ENCODE measurements at regions not wholly inside any gene's neighbourhood (a gene's known extent, or its start where the extent isn't known, plus 50 kb on each side); places are given as distances from the start of the nearest gene placed in this dataset.

DNA sequence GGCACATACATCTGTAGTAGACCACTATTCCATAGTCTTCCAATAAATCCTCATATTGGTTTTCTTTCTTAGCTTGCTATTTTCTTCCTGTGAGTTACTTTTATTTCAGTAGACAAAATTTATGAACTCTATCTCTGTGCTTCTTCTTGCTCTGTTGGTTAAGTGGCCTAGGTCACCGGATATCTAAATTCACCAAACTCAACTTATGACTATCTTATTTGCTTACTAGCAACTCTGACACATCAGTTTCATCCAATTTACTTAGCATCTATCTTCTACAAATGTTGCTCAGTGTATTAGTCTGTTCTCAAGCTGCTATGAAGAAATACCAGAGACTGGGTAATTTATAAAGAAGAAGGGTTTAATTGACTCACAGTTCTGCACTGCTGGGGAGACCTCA is 432.5 kb upstream of the FSIP2 start (continued):
- TF ChIP-seq, protein P1, sequence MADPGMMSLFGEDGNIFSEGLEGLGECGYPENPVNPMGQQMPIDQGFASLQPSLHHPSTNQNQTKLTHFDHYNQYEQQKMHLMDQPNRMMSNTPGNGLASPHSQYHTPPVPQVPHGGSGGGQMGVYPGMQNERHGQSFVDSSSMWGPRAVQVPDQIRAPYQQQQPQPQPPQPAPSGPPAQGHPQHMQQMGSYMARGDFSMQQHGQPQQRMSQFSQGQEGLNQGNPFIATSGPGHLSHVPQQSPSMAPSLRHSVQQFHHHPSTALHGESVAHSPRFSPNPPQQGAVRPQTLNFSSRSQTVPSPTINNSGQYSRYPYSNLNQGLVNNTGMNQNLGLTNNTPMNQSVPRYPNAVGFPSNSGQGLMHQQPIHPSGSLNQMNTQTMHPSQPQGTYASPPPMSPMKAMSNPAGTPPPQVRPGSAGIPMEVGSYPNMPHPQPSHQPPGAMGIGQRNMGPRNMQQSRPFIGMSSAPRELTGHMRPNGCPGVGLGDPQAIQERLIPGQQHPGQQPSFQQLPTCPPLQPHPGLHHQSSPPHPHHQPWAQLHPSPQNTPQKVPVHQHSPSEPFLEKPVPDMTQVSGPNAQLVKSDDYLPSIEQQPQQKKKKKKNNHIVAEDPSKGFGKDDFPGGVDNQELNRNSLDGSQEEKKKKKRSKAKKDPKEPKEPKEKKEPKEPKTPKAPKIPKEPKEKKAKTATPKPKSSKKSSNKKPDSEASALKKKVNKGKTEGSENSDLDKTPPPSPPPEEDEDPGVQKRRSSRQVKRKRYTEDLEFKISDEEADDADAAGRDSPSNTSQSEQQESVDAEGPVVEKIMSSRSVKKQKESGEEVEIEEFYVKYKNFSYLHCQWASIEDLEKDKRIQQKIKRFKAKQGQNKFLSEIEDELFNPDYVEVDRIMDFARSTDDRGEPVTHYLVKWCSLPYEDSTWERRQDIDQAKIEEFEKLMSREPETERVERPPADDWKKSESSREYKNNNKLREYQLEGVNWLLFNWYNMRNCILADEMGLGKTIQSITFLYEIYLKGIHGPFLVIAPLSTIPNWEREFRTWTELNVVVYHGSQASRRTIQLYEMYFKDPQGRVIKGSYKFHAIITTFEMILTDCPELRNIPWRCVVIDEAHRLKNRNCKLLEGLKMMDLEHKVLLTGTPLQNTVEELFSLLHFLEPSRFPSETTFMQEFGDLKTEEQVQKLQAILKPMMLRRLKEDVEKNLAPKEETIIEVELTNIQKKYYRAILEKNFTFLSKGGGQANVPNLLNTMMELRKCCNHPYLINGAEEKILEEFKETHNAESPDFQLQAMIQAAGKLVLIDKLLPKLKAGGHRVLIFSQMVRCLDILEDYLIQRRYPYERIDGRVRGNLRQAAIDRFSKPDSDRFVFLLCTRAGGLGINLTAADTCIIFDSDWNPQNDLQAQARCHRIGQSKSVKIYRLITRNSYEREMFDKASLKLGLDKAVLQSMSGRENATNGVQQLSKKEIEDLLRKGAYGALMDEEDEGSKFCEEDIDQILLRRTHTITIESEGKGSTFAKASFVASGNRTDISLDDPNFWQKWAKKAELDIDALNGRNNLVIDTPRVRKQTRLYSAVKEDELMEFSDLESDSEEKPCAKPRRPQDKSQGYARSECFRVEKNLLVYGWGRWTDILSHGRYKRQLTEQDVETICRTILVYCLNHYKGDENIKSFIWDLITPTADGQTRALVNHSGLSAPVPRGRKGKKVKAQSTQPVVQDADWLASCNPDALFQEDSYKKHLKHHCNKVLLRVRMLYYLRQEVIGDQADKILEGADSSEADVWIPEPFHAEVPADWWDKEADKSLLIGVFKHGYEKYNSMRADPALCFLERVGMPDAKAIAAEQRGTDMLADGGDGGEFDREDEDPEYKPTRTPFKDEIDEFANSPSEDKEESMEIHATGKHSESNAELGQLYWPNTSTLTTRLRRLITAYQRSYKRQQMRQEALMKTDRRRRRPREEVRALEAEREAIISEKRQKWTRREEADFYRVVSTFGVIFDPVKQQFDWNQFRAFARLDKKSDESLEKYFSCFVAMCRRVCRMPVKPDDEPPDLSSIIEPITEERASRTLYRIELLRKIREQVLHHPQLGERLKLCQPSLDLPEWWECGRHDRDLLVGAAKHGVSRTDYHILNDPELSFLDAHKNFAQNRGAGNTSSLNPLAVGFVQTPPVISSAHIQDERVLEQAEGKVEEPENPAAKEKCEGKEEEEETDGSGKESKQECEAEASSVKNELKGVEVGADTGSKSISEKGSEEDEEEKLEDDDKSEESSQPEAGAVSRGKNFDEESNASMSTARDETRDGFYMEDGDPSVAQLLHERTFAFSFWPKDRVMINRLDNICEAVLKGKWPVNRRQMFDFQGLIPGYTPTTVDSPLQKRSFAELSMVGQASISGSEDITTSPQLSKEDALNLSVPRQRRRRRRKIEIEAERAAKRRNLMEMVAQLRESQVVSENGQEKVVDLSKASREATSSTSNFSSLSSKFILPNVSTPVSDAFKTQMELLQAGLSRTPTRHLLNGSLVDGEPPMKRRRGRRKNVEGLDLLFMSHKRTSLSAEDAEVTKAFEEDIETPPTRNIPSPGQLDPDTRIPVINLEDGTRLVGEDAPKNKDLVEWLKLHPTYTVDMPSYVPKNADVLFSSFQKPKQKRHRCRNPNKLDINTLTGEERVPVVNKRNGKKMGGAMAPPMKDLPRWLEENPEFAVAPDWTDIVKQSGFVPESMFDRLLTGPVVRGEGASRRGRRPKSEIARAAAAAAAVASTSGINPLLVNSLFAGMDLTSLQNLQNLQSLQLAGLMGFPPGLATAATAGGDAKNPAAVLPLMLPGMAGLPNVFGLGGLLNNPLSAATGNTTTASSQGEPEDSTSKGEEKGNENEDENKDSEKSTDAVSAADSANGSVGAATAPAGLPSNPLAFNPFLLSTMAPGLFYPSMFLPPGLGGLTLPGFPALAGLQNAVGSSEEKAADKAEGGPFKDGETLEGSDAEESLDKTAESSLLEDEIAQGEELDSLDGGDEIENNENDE (IDR thresholded peaks at IDR 0.05; ENCODE audit: insufficient replicate concordance, low read length), result no peak
- no peak for TF ChIP-seq CEBPB (IDR thresholded peaks at IDR 0.05; ENCODE audit: low read depth, low read length)
- TF ChIP-seq SUZ12 (IDR thresholded peaks at IDR 0.05; ENCODE audit: low read length), result no peak
- TF ChIP-seq EGR1 (IDR thresholded peaks at IDR 0.05; ENCODE audit: borderline replicate concordance, low read depth, low read length), result no peak
- TF ChIP-seq CTBP2 (IDR thresholded peaks at IDR 0.05; ENCODE audit: borderline replicate concordance, insufficient read depth, insufficient read length, low read length), result no peak
- no peak for TF ChIP-seq POU5F1 (IDR thresholded peaks at IDR 0.05; ENCODE audit: low read depth, low read length)
- no peak for TF ChIP-seq FOSL1 (IDR thresholded peaks at IDR 0.05; ENCODE audit: insufficient read depth, low read depth, low read length)
- no peak for TF ChIP-seq BRCA1 (IDR thresholded peaks at IDR 0.05; ENCODE audit: low read depth, low read length)
- no peak for TF ChIP-seq RFX5 (IDR thresholded peaks at IDR 0.05; ENCODE audit: borderline replicate concordance, low read depth, low read length)
- no peak for TF ChIP-seq TEAD4 (IDR thresholded peaks at IDR 0.05; ENCODE audit: low read depth, low read length)
- no peak for TF ChIP-seq KDM1A (IDR thresholded peaks at IDR 0.05; ENCODE audit: borderline replicate concordance, low read length)
- no peak for TF ChIP-seq GTF2F1 (IDR thresholded peaks at IDR 0.05; ENCODE audit: borderline replicate concordance, low read depth, low read length)
- no peak for TF ChIP-seq NRF1 (IDR thresholded peaks at IDR 0.05; ENCODE audit: low read depth, low read length)

Data from H1 (cell line).